ENCODE measurements at regions not wholly inside any gene's neighbourhood (a gene's known extent, or its start where the extent isn't known, plus 50 kb on each side); places are given as distances from the start of the nearest gene placed in this dataset.

GRCh38 chr13:67769987-67770341, 539.8 kb upstream of the PCDH9 start:
- TF ChIP-seq REST (IDR thresholded peaks at IDR 0.05) = no peak
- no peak for TF ChIP-seq CTCF (IDR thresholded peaks at IDR 0.05; ENCODE audit: low read depth, low read length, missing input control)
- TF ChIP-seq ZBTB33 (IDR thresholded peaks at IDR 0.05) = no peak
- TF ChIP-seq TAF1 (conservative IDR thresholded peaks at IDR 0.05) = no peak
- no peak for TF ChIP-seq ATF3 (IDR thresholded peaks at IDR 0.05)
- TF ChIP-seq YY1 (IDR thresholded peaks at IDR 0.05) = no peak
- no peak for TF ChIP-seq MAX (IDR thresholded peaks at IDR 0.05)
- TF ChIP-seq RAD21 (IDR thresholded peaks at IDR 0.05) = no peak
- no peak for TF ChIP-seq EGR1 (IDR thresholded peaks at IDR 0.05; ENCODE audit: low read depth in 2 of 2)
- TF ChIP-seq GABPA (IDR thresholded peaks at IDR 0.05 in 1 of 2, conservative IDR thresholded peaks at IDR 0.05 in 1 of 2) = no peak
- no peak for TF ChIP-seq RXRA (IDR thresholded peaks at IDR 0.05)
- no peak for TF ChIP-seq SP1 (IDR thresholded peaks at IDR 0.05)
- no peak for TF ChIP-seq HNF4A (conservative IDR thresholded peaks at IDR 0.05)
